ENCODE measurements at regions not wholly inside any gene's neighbourhood (a gene's known extent, or its start where the extent isn't known, plus 50 kb on each side); places are given as distances from the start of the nearest gene placed in this dataset.
"Not testable (repeated sequence)": the region's sequence is repeated elsewhere in the genome, so short reads cannot be mapped to it uniquely, and the experiment has no call there.

DNA sequence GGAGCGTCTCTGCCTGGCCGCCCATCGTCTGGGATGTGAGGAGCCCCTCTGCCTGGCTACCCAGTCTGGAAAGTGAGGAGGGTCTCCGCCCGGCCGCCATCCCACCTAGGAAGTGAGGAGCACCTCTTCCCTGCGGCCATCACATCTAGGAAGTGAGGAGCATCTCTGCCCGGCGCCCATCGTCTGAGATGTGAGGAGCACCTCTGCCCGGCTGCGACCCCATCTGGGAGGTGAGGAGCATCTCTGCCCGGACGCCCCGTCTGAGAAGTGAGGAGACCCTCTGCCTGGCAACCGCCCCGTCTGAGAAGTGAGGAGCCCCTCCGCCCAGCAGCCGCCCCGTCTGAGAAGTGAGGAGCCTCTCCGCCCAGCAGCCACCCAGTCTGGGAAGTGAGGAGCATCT is 84.5 kb downstream of the IDS start:
- TF ChIP-seq EZH2 (IDR thresholded peaks at IDR 0.05); POLR2AphosphoS5 (IDR thresholded peaks at IDR 0.05; ENCODE audit: borderline replicate concordance, low read depth, low read length); FOXP2 (optimal IDR thresholded peaks at IDR 0.05; ENCODE audit: control extremely low read depth, extremely low read length, insufficient read depth): not testable (repeated sequence)

All from SK-N-MC (cell line).